Tibial nerve (tissue), 4 donors: ENCODE measurements at regions not wholly inside any gene's neighbourhood (a gene's known extent, or its start where the extent isn't known, plus 50 kb on each side); places are given as distances from the start of the nearest gene placed in this dataset.
"Not testable (repeated sequence)": the region's sequence is repeated elsewhere in the genome, so short reads cannot be mapped to it uniquely, and the experiment has no call there.

Experiments used
- DNase-seq, 2 donors: peaks; one replicate each; pipeline ENCODE4 v3.0.0-alpha.2; 2019; ENCODE audit warnings: low spot score in 2 of 2
- H3K27ac ChIP-seq, 4 donors: fragments of 200-600 bp; sonication (generic) in 3 of 4; one replicate each; pipeline ENCODE4 v1.5.1; 2017 to 2019; ENCODE audit warnings: mild to moderate bottlenecking in 1 of 4
- H3K27me3 ChIP-seq, 2 donors: fragments of 200-600 bp; sonication (generic) in 1 of 2; one replicate each; pipeline versions ENCODE4 v1.5.1 to v1.6.0; 2017 to 2019
- H3K36me3 ChIP-seq, 3 donors: fragments of 200-600 bp; sonication (generic); one replicate each; pipeline ENCODE4 v1.5.1; 2018 to 2019
- H3K4me1 ChIP-seq, 4 donors: fragments of 200-600 bp; sonication (generic) in 3 of 4; one replicate each; pipeline ENCODE4 v1.5.1; 2017 to 2019
- H3K4me3 ChIP-seq, 4 donors: fragments of 200-600 bp; sonication (generic) in 3 of 4; one replicate each; pipeline ENCODE4 v1.5.1; 2017 to 2019; ENCODE audit warnings: mild to moderate bottlenecking in 1 of 4, moderate library complexity in 1 of 4
- H3K9me3 ChIP-seq, 4 donors: fragments of 200-600 bp; sonication (generic) in 3 of 4; one replicate each; pipeline ENCODE4 v1.5.1; 2017 to 2019
- CTCF ChIP-seq, 5 experiments: fragments of 200-600 bp in 3 of 5; fragments of 450-650 bp in 2 of 5; sonication (generic) in 3 of 5; IDR thresholded peaks; one replicate each; pipeline ENCODE4 v1.5.1; 2016 to 2019; ENCODE audit warnings: antibody characterized with exemption in 5 of 5, mild to moderate bottlenecking in 3 of 5, moderate library complexity in 2 of 5
- EP300 ChIP-seq, 2 donors: sonication (generic); formaldehyde crosslinking; IDR thresholded peaks; one replicate each; pipeline ENCODE4 v1.6.1; 2017; ENCODE audit warnings: antibody characterized with exemption in 2 of 2, mild to moderate bottlenecking in 1 of 2
- POLR2A ChIP-seq, 2 donors: fragments of 450-650 bp; IDR thresholded peaks; one replicate each; pipeline ENCODE4 v1.6.1; 2017; ENCODE audit warnings: antibody characterized with exemption in 2 of 2, mild to moderate bottlenecking in 2 of 2, moderate library complexity in 2 of 2
- WGBS, 2 donors: methylation state at CpG; one replicate each; pipeline ENCODE4 v1.1.5; 2018; 5-methylcytosine and 5-hydroxymethylcytosine counted together

DNA sequence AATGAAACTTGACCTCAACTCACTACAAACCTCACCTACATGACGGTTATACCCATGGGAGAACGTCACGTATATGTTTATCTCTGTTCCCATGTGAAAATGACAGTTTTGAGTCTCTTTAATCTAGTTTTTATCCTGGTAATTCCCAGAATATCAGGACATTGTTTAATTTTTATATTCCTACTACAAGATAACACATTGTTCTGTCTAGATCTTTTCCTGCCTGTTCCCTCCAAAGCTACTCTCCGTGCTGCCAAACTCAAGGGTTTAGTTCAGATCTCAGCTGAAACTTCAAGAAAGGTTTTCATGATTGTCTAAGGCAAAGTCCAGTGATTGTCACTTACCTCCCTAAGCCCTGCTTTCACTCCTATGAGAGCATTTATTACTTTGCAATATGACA lies 1159.4 kb upstream of the SEMA6A start:
- no peak for DNase-seq
- Histone ChIP-seq H3K27me3 (no peaks in the 10 kb centered on the region), H3K9me3 (no peaks in the 10 kb centered on the region), H3K4me3 (no peak overlapping the region), H3K27ac (no peak overlapping the region), H3K4me1 (peaks cover 0 to 7% (median 0%) of the 10 kb centered on the region in 4 donors), H3K36me3 (no peaks in the 10 kb centered on the region)
- 93 to 94% methylated on average over 4 of the region's 4 CpGs for WGBS, 2 donors
- TF ChIP-seq POLR2A (IDR thresholded peaks at IDR 0.05) = no peak
- TF ChIP-seq EP300 (IDR thresholded peaks at IDR 0.05) = no peak
- TF ChIP-seq CTCF (IDR thresholded peaks at IDR 0.05) = no peak

GRCh38 chr5:117733051-117733450 lies 1158.4 kb upstream of the SEMA6A start:
- Histone ChIP-seq H3K27ac (no peak overlapping the region), H3K36me3 (no peaks in the 10 kb centered on the region), H3K27me3 (no peaks in the 10 kb centered on the region), H3K4me3 (no peak overlapping the region), H3K4me1 (peaks cover 0 to 7% (median 0%) of the 10 kb centered on the region in 4 donors), H3K9me3 (peaks cover 0 to under 1% (median 0%) of the 10 kb centered on the region in 4 donors)
- no peak for DNase-seq
- 57 to 59% methylated on average over 2 of the region's 2 CpGs for WGBS, 2 donors
- no peak for TF ChIP-seq EP300 (IDR thresholded peaks at IDR 0.05)
- no peak for TF ChIP-seq CTCF (IDR thresholded peaks at IDR 0.05)
- no peak for TF ChIP-seq POLR2A (IDR thresholded peaks at IDR 0.05)

DNA sequence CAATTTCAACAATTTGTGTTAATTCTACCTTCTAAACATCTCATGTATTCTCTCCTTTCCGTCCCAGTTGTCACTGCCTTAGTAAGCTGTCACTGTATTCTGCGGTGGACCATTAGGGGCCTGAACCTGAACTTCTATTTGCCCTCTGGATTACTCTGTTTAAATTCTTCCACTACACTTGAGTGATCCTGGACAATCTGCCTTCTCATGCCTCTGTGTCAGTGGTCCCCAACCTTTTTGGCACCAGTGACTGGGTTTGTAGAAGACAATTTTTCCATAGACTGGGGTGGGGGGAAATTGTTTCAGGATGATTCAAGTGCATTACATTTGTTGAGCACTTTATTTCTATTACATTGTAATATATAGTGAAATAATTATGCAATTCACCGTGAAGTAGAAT lies 1157.6 kb upstream of the SEMA6A start:
- Histone ChIP-seq H3K9me3 (peaks cover 0 to 8% (median 0%) of the 10 kb centered on the region in 4 donors), H3K27me3 (no peaks in the 10 kb centered on the region), H3K4me1 (peaks cover 0 to 7% (median 0%) of the 10 kb centered on the region in 4 donors), H3K27ac (no peak overlapping the region), H3K4me3 (no peak overlapping the region), H3K36me3 (no peaks in the 10 kb centered on the region)
- WGBS, 2 donors = 85 to 90% methylated on average over 3 of the region's 3 CpGs
- DNase-seq = no peak
- TF ChIP-seq POLR2A (IDR thresholded peaks at IDR 0.05) (no peak), CTCF (IDR thresholded peaks at IDR 0.05) (no peak), EP300 (IDR thresholded peaks at IDR 0.05) (no peak)

DNA sequence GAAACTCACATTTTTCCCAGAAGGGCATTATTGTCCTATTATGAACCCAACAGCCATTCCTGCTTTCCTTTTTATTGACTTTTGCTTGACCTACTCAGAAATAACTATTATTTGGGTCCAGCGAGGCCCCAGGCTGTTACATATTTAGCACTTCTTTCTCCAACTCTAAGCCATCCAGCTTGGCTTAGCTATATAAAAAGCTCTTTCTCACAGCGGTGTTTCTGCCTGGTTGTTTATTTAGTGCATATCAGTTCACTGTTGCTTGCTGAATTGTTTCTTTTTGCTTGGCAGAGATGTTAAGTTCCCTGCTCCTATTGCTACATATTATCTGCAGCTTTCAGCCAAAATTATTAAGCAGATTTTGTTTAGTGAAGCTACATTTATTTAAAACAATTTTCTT lies 1156.8 kb upstream of the SEMA6A start:
- H3K27ac ChIP-seq = no peak overlapping the region
- WGBS, 2 donors = 15 to 18% methylated on average over 2 of the region's 2 CpGs

DNA sequence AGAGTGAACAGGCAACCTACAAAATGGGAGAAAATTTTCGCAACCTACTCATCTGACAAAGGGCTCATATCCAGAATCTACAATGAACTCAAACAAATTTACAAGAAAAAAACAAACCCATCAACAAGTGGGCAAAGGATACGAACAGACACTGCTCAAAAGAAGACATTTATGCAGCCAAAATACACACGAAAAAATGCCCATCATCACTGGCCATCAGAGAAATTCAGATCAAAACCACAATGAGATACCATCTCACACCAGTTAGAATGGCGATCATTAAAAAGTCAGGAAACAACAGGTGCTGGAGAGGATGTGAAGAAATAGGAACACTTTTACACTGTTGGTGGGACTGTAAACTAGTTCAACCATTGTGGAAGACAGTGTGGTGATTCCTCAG lies 1146.2 kb upstream of the SEMA6A start:
- not testable (repeated sequence) for H3K4me1 ChIP-seq, H3K9me3 ChIP-seq, H3K27ac ChIP-seq, H3K36me3 ChIP-seq, H3K27me3 ChIP-seq, DNase-seq, H3K4me3 ChIP-seq
- 84 to 88% methylated on average over 4 of the region's 4 CpGs for WGBS, 2 donors

More for the DNA sequence above, 1156.8 kb upstream of the SEMA6A start:
- Histone ChIP-seq H3K27me3 (no peaks in the 10 kb centered on the region), H3K4me1 (peaks cover 0 to 7% (median 0%) of the 10 kb centered on the region in 4 donors), H3K4me3 (no peak overlapping the region), H3K36me3 (no peaks in the 10 kb centered on the region), H3K9me3 (peaks cover 0 to 8% (median 0%) of the 10 kb centered on the region in 4 donors)
- DNase-seq = no peak
- TF ChIP-seq CTCF (IDR thresholded peaks at IDR 0.05) = no peak

GRCh38 chr5:117719413-117719812 lies 1144.8 kb upstream of the SEMA6A start:
- DNase-seq = no peak
- no peak overlapping the region for H3K27ac ChIP-seq
- H3K27me3 ChIP-seq = no peaks in the 10 kb centered on the region
- peaks cover 0 to 22% (median 3%) of the 10 kb centered on the region in 4 donors for H3K9me3 ChIP-seq
- no peak overlapping the region for H3K4me3 ChIP-seq
- no peaks in the 10 kb centered on the region for H3K4me1 ChIP-seq
- TF ChIP-seq CTCF (IDR thresholded peaks at IDR 0.05) (no peak), EP300 (IDR thresholded peaks at IDR 0.05) (no peak), POLR2A (IDR thresholded peaks at IDR 0.05) (no peak)
- no peaks in the 10 kb centered on the region for H3K36me3 ChIP-seq
